Panc1 (cell line): ENCODE measurements at regions not wholly inside any gene's neighbourhood (a gene's known extent, or its start where the extent isn't known, plus 50 kb on each side); places are given as distances from the start of the nearest gene placed in this dataset.

Experiments
- ATAC-seq: fragments of 200-7000 bp; cut with Tn5 transposase; 2 replicates; pipeline ENCODE4 v1.9.1; 2020; ENCODE audit warnings: mild to moderate bottlenecking, moderate library complexity
- BruUV-seq: library from RNA; stranded (reverse); fragments of 400-500 nt; replicated peaks from 2 replicates; lab custom pipeline; 2021; lab: Mats Ljungman, UMichigan
- CTCF ChIA-PET: fragments of 300-600 bp; sonication (Branson Sonifier 250); formaldehyde crosslinking; loops from one replicate; lab custom pipeline; 2022; ENCODE audit warnings: antibody characterized with exemption; lab: Charles Lee
- POLR2A ChIA-PET: fragments of 300-600 bp; sonication (Branson Sonifier 250); formaldehyde crosslinking; loops from one replicate; lab custom pipeline; 2022; ENCODE audit warnings: antibody characterized with exemption; lab: Charles Lee
- DNase-seq: peaks from one replicate; pipeline ENCODE4 v3.0.0-alpha.2; 2010; ENCODE audit warnings: low read depth, low spot score
- H3K27ac ChIP-seq: 2 replicates; pipeline ENCODE4 v1.5.1; 2011; ENCODE audit warnings: mild to moderate bottlenecking, low read length, inconsistent platforms
- H3K27me3 ChIP-seq: fragments of 200-500 bp; sonication (Bioruptor generic); 2 replicates; pipeline ENCODE4 v1.6.0; 2014; ENCODE audit warnings: low read length, inconsistent platforms; ENCODE audit not compliant: control insufficient read depth, insufficient read depth
- H3K36me3 ChIP-seq: fragments of 200-500 bp; sonication (Bioruptor generic); 2 replicates; pipeline ENCODE4 v1.5.1; 2014; ENCODE audit warnings: inconsistent platforms, mild to moderate bottlenecking, low read length, moderate library complexity; ENCODE audit not compliant: control insufficient read depth, insufficient read depth
- H3K4me1 ChIP-seq: 2 replicates; pipeline ENCODE4 v1.5.1; 2011; ENCODE audit warnings: inconsistent platforms, mild to moderate bottlenecking, low read length, moderate library complexity; ENCODE audit not compliant: control insufficient read depth, insufficient read depth
- H3K4me3 ChIP-seq, 2 experiments: 2 replicates each; pipeline ENCODE4 v1.5.1; 2011 to 2012; ENCODE audit warnings: low read depth in 2 of 2, low read length in 2 of 2, mild to moderate bottlenecking in 2 of 2, inconsistent platforms in 1 of 2, moderate library complexity in 1 of 2
- H3K9me3 ChIP-seq: fragments of 200-500 bp; sonication (Bioruptor generic); 2 replicates; pipeline ENCODE4 v1.5.1; 2014; ENCODE audit warnings: low read depth, mild to moderate bottlenecking, inconsistent platforms, low read length, moderate library complexity; ENCODE audit not compliant: control insufficient read depth, insufficient read depth
- CTCF ChIP-seq: fragments of 450-650 bp; IDR thresholded peaks from 2 replicates; pipeline ENCODE4 v1.5.1; 2017; ENCODE audit warnings: mild to moderate bottlenecking
- POLR2AphosphoS5 ChIP-seq: IDR thresholded peaks from 2 replicates; pipeline ENCODE4 v1.6.1; 2012; ENCODE audit warnings: mild to moderate bottlenecking, low read depth, low read length, moderate library complexity
- REST ChIP-seq, 2 experiments: IDR thresholded peaks; 2 replicates each; pipeline ENCODE4 v1.6.1; 2011 to 2012; ENCODE audit warnings: low read depth in 2 of 2, control low read depth in 1 of 2, low read length in 1 of 2, mild to moderate bottlenecking in 1 of 2, moderate library complexity in 1 of 2; ENCODE audit not compliant: insufficient read depth in 1 of 2
- SIN3A ChIP-seq: IDR thresholded peaks from 2 replicates; pipeline ENCODE4 v1.6.1; 2012; ENCODE audit warnings: low read depth, mild to moderate bottlenecking, low read length, moderate library complexity, borderline replicate concordance; ENCODE audit not compliant: insufficient read depth
- TCF7L2 ChIP-seq: IDR thresholded peaks from 2 replicates; pipeline ENCODE4 v1.6.1; 2011; ENCODE audit warnings: mild to moderate bottlenecking, low read depth, low read length, inconsistent platforms
- in situ Hi-C: cut with HindIII; loops from 2 replicates; pipeline ENCODE4 v1.10.0; 2016; ENCODE audit warnings: low sequenced_read_pairs, low pct_unique_long_range_greater_than_20kb
- intact Hi-C: fragments of 100-400 bp; cut with micrococcal nuclease; formaldehyde crosslinking; loops from one replicate; pipeline ENCODE4 v1.10.0; 2022; ENCODE audit not compliant: unreplicated experiment

DNA sequence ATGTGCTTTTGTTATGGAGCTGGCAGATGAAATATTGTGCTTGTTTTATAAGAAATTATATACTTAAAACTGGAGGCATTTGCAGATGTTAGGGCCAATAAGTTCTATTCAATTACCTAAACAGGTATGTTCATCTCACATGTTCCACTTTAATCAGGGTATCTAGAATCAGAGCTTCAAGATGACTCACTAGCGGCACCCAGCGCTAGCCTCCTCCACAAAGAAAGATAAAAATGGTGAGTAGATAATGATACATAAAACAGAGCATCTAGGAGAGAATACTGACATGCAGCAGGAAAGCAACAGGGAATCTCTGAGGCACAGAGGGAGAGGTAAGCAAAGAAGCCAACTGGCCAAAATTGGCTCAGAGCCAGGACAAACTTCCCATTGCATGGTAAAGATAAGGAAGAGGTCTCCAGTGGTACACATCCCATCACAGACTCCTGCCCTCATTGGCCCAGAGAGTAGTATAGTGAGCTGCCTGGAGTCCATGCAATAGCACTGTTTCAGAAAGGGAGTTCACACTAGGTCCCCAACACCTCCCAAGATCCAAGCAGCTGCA, 200.7 kb upstream of the SPTLC3 start:
- in situ Hi-C loops: no loop called here
- Histone ChIP-seq H3K9me3 (no peaks in the 10 kb centered on the region), H3K4me3 (no peak overlapping the region), H3K27ac (no peak overlapping the region), H3K27me3 (no peaks in the 10 kb centered on the region), H3K4me1 (no peaks in the 10 kb centered on the region), H3K36me3 (no peaks in the 10 kb centered on the region)
- ChIA-PET POLR2A (no interaction called here), CTCF (no interaction called here)
- no peak for ATAC-seq
- TF ChIP-seq REST (IDR thresholded peaks at IDR 0.05; ENCODE audit: insufficient read depth in 1 of 2, low read depth in 2 of 2, low read length in 1 of 2): no peak
- no peak for TF ChIP-seq TCF7L2
- TF ChIP-seq POLR2AphosphoS5: no peak
- no peak for TF ChIP-seq CTCF
- TF ChIP-seq SIN3A: no peak
- DNase-seq: no peak
- no TSS peak for BruUV-seq
- intact Hi-C loops: no loop called here

- Histone ChIP-seq H3K27me3 (no peaks in the 10 kb centered on the region), H3K27ac (no peak overlapping the region), H3K36me3 (no peaks in the 10 kb centered on the region), H3K9me3 (no peaks in the 10 kb centered on the region), H3K4me3 (no peak overlapping the region), H3K4me1 (no peaks in the 10 kb centered on the region)
- no peak for DNase-seq
- ChIA-PET CTCF (no interaction called here), POLR2A (no interaction called here)
- BruUV-seq: no TSS peak
- in situ Hi-C loops (no loop called here), intact Hi-C loops (no loop called here)
- ATAC-seq: no peak
- no peak for TF ChIP-seq POLR2AphosphoS5
- no peak for TF ChIP-seq TCF7L2
- no peak for TF ChIP-seq SIN3A
- no peak for TF ChIP-seq CTCF
- no peak for TF ChIP-seq REST (IDR thresholded peaks at IDR 0.05; ENCODE audit: insufficient read depth in 1 of 2, low read depth in 2 of 2, low read length in 1 of 2)
Measured at GRCh38 chr20:12815231-12815768, 193.5 kb upstream of the SPTLC3 start.
